ENCODE measurements at regions not wholly inside any gene's neighbourhood (a gene's known extent, or its start where the extent isn't known, plus 50 kb on each side); places are given as distances from the start of the nearest gene placed in this dataset.

DNA sequence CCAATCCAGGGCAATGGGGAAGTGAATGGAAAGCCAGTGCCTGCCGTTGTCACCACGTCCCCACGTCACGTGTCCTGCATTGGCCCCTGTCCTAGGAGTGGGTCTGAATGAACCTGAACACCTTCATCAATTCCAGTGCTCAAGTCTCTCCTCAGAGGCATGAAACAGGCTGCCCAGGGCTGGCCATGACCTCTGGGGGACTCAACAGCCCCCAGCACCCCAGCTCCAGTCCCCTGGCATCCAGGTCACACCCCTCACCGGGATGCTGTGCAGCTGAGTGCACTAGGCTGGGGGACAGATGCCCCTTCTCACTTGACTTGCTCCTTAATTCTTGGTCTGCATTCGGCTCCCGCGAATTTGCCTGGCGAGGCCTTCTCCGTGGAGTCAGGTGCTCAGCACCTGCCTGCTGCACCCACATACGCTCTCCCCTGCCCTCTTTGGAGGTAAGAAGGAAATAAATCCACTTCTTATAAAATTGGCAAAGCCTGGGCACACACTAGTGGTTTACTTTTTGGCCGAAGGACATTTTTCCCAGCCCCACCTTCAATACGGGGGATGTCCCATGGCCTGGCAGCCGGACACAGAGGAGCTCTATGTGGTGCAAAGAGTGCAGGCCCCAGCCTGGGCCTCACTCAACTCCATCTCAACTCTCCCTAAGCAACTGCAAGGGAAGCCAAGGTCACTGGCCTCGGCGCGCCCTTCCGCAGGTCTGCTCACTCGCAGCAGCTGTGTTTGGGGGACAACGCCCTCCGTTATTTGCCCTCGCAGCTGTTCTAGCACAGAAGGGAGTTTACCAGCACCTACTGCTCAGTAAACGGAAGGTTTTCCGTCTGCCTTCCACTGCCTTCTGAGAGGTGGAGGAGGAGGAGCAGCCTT, 77.6 kb upstream of the SHH start:
- in situ Hi-C loops (cut with HindIII; ENCODE audit: low pct_unique_long_range_greater_than_20kb, low sequenced_read_pairs) = no loop called here
- H3K4me3 ChIP-seq (ENCODE audit: low read depth in 2 of 2, low read length in 2 of 2) = no peak overlapping the region
- H3K4me1 ChIP-seq (ENCODE audit: control insufficient read depth, insufficient read depth, low read length) = peaks cover 4% of the 10 kb centered on the region; the same call in 1 of the 2 replicates
- no TSS peak for BruUV-seq (replicated peaks)
- no peaks in the 10 kb centered on the region for H3K27me3 ChIP-seq (ENCODE audit: control insufficient read depth, insufficient read depth, low read length)
- intact Hi-C loops (cut with micrococcal nuclease; ENCODE audit: unreplicated experiment) = no loop called here
- DNase-seq (ENCODE audit: low read depth, low spot score) (no peak), ATAC-seq (no peak)
- no peaks in the 10 kb centered on the region for H3K9me3 ChIP-seq (ENCODE audit: control insufficient read depth, insufficient read depth, low read depth, low read length)
- no peak overlapping the region for H3K27ac ChIP-seq (ENCODE audit: low read length)
- no peaks in the 10 kb centered on the region for H3K36me3 ChIP-seq (ENCODE audit: control insufficient read depth, insufficient read depth, low read length)
- ChIA-PET CTCF (no interaction called here), POLR2A (no interaction called here)
- TF ChIP-seq TCF7L2 (IDR thresholded peaks at IDR 0.05; ENCODE audit: low read depth, low read length) (no peak), POLR2AphosphoS5 (IDR thresholded peaks at IDR 0.05; ENCODE audit: low read depth, low read length) (no peak)
- TF ChIP-seq, protein P1, sequence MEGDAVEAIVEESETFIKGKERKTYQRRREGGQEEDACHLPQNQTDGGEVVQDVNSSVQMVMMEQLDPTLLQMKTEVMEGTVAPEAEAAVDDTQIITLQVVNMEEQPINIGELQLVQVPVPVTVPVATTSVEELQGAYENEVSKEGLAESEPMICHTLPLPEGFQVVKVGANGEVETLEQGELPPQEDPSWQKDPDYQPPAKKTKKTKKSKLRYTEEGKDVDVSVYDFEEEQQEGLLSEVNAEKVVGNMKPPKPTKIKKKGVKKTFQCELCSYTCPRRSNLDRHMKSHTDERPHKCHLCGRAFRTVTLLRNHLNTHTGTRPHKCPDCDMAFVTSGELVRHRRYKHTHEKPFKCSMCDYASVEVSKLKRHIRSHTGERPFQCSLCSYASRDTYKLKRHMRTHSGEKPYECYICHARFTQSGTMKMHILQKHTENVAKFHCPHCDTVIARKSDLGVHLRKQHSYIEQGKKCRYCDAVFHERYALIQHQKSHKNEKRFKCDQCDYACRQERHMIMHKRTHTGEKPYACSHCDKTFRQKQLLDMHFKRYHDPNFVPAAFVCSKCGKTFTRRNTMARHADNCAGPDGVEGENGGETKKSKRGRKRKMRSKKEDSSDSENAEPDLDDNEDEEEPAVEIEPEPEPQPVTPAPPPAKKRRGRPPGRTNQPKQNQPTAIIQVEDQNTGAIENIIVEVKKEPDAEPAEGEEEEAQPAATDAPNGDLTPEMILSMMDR (IDR thresholded peaks at IDR 0.05) = no peak
- TF ChIP-seq, protein P2, sequence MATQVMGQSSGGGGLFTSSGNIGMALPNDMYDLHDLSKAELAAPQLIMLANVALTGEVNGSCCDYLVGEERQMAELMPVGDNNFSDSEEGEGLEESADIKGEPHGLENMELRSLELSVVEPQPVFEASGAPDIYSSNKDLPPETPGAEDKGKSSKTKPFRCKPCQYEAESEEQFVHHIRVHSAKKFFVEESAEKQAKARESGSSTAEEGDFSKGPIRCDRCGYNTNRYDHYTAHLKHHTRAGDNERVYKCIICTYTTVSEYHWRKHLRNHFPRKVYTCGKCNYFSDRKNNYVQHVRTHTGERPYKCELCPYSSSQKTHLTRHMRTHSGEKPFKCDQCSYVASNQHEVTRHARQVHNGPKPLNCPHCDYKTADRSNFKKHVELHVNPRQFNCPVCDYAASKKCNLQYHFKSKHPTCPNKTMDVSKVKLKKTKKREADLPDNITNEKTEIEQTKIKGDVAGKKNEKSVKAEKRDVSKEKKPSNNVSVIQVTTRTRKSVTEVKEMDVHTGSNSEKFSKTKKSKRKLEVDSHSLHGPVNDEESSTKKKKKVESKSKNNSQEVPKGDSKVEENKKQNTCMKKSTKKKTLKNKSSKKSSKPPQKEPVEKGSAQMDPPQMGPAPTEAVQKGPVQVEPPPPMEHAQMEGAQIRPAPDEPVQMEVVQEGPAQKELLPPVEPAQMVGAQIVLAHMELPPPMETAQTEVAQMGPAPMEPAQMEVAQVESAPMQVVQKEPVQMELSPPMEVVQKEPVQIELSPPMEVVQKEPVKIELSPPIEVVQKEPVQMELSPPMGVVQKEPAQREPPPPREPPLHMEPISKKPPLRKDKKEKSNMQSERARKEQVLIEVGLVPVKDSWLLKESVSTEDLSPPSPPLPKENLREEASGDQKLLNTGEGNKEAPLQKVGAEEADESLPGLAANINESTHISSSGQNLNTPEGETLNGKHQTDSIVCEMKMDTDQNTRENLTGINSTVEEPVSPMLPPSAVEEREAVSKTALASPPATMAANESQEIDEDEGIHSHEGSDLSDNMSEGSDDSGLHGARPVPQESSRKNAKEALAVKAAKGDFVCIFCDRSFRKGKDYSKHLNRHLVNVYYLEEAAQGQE (IDR thresholded peaks at IDR 0.05; ENCODE audit: insufficient read depth in 1 of 2, low read depth in 2 of 2, low read length in 1 of 2) = no peak

DNA sequence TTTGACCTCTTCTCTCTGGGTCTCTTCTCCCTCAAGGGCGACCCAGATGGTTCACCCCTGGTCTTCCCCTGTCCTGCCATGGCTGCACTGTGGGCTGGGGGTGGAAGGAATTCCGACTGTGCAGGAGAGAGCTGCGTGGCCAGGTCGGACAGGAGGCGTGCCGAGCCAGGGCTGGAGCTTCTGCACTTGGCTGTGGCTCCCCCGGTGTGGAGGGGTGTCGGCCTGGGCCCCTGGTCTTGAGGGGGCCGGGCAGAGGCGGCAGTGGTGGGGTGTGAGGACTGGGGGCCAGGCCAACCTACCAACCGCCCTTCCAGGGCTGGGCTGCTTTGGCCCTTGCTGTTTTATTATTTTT, 74.9 kb upstream of the SHH start:
- TF ChIP-seq POLR2AphosphoS5 (IDR thresholded peaks at IDR 0.05; ENCODE audit: low read depth, low read length) = no peak
- no peak for TF ChIP-seq TCF7L2 (IDR thresholded peaks at IDR 0.05; ENCODE audit: low read depth, low read length)
- no peak for TF ChIP-seq SIN3A (IDR thresholded peaks at IDR 0.05; ENCODE audit: borderline replicate concordance, insufficient read depth, low read depth, low read length)
- TF ChIP-seq, protein P2 (IDR thresholded peaks at IDR 0.05; ENCODE audit: insufficient read depth in 1 of 2, low read depth in 2 of 2, low read length in 1 of 2) = no peak
- TF ChIP-seq, protein P1 (IDR thresholded peaks at IDR 0.05) = no peak
- DNase-seq (ENCODE audit: low read depth, low spot score) = no peak
- ChIA-PET POLR2A (no interaction called here), CTCF (no interaction called here)
- Histone ChIP-seq H3K4me3 (ENCODE audit: low read depth in 2 of 2, low read length in 2 of 2) (no peak overlapping the region), H3K4me1 (ENCODE audit: control insufficient read depth, insufficient read depth, low read length) (peaks cover 4% of the 10 kb centered on the region; the same call in 1 of the 2 replicates), H3K9me3 (ENCODE audit: control insufficient read depth, insufficient read depth, low read depth, low read length) (no peaks in the 10 kb centered on the region), H3K36me3 (ENCODE audit: control insufficient read depth, insufficient read depth, low read length) (no peaks in the 10 kb centered on the region), H3K27me3 (ENCODE audit: control insufficient read depth, insufficient read depth, low read length) (no peaks in the 10 kb centered on the region), H3K27ac (ENCODE audit: low read length) (no peak overlapping the region)
- intact Hi-C loops (cut with micrococcal nuclease; ENCODE audit: unreplicated experiment) = no loop called here
- in situ Hi-C loops (cut with HindIII; ENCODE audit: low pct_unique_long_range_greater_than_20kb, low sequenced_read_pairs) = no loop called here
- BruUV-seq (replicated peaks) = no TSS peak
- no peak for ATAC-seq

Measured in Panc1 (cell line).